HTR-8/SVneo (cell line): ENCODE measurements at regions not wholly inside any gene's neighbourhood (a gene's known extent, or its start where the extent isn't known, plus 50 kb on each side); places are given as distances from the start of the nearest gene placed in this dataset.

Experiments
- DNase-seq: peaks from one replicate; pipeline ENCODE4 v3.0.0; 2011; ENCODE audit warnings: low spot score, mixed read lengths; ENCODE audit not compliant: insufficient read length
- FAIRE-seq: peaks from 2 replicates; lab custom pipeline; 2011; peaks lifted over from hg19 to GRCh38; lab: Jason Lieb, UNC

DNA sequence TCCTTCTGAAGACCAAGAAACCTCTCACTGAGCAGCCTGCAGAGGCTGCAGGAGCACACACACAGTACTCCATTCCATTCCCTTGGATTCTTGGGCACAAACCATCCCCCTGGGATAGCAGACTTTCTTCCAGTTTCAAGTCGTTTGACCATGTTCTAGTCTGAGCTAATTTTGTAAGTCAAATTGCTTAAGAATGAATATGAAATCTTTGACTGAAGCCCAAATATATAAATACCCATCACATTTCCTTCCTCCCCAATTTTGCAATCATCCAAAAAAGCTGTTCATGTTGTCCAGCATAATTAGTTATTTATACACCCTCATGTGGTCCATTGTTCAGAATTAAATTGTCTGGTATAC, 231.2 kb upstream of the TPRG1 start:
- DNase-seq (no peak), FAIRE-seq (no peak)

- FAIRE-seq (no peak), DNase-seq (no peak)
These were observed 230.7 kb upstream of the TPRG1 start for GRCh38 chr3:188941103-188941502.

DNA sequence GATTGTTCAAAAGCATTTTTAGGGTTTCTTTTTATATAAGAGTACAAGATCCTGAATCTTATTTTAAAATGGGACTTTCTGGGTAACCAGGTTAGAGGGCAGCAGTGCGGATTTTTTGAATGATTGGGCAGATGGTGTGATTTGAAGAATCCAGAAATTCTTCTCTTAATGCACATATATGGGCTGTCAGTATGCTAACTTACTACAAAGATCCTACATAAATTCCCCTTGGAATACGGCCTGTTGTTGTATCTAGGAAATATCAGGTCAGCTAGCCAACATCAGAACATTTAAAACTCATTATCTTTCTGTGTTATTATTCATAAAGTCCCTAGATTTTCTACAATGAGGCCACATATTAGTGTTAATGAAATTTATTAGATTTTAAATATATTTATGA, 229.6 kb upstream of the TPRG1 start:
- no peak for FAIRE-seq
- DNase-seq, result no peak

DNA sequence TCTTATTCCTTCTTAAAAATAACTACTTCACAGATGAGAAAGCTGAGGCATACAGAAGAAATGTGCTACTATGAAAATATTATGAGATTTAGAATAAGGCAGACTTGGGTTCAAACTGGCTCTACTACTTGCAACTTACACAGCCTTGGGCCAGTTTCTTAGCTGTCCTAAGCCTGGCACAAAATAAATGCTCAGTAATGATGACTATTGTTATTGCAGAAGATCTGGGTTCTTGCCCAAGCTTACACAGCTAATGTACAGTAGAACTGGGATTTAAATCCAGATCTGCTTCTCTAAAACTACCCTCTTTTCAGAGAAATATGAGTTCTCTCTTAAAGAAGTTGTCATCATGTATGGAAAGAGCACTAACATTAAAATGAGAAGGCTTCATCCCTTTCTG, 228.2 kb upstream of the TPRG1 start:
- FAIRE-seq (no peak), DNase-seq (no peak)

- no peak for FAIRE-seq
- no peak for DNase-seq
These were observed 227.7 kb upstream of the TPRG1 start for GRCh38 chr3:188944108-188944507.

DNA sequence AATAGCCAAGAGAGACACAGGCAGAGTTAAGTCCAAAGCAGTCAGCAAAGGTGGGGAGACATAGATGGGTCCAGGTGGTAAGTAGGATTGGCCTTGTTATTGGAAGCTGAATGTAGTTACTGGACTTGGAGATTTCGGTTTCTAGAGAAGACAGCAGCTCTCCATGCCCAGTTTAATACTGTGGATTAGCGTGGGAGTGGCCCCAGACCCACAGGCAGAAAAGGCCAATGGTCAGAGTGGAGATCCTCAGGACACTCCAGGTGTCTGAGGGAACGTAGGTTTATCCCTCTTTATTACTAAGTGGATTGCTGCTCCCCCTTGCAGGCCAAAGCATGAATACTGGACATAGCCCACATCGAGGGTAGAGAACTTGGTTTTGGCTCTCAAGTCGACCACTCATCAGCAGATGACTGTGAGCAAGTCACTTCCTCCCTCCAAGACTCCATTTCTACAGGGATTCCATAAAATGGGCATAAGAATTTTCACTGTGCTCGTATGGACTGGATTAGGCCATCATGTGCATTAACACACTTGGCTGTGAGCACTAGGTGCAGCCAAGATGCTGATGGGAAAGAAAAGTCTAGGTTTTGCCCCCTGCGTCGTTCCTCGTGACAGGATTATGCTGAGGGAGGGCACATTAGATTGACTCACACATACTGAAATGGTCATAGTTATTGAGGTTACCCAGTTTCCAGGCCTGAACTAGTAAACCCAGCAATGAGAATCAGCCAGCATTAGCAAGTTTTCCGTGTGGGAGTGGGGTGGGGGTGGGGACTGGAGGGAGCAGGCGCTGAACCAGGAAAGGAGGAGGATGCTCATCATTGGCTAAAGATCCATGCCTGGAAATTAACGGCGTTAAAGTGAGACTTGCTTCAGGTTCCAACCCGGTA, 225.2 kb upstream of the TPRG1 start:
- no peak for FAIRE-seq
- no peak for DNase-seq

DNA sequence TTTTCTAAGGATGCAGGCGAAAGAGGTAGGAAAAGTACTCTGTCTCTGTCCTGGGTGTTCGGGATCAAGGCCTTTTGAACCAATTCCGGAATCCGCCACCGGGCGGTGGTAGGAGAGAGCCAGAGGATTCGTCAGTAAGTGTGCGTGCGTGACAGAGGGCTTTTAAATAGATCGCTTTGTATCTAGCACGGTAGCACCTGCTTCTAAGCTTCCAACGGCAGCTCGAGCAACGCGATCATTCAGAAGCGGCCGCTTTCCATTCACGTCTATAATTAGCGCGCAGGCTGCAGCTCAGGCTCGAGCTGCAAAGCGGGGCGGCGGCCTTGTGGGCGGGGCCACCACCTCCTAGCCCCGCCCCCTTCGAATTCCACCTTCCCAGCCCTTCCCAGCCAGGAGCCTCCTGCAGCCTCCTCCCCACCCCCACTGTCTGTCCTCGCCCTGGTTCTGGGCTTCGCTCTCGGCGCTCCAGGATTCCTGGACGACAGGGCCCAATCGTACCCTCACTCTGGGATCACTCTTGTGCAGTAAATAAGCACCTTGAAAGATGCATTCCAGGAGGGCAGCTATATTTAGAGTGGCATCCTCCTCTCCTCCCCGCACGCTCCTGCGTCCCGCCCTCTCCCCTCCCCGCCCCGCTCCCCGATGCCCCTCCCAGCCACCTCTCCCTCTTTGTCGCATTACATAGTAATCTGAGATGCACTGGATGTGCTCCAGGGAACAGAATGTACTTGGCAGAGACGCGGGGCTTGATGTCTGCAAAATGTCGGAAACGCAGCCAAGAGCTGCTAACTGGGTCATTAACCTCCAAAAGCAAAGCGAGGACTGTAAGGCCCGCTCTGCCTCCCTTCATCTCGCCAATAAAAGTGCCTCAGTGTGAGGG, 224.1 kb upstream of the TPRG1 start:
- FAIRE-seq (no peak), DNase-seq (peak; percentile 78)

DNA sequence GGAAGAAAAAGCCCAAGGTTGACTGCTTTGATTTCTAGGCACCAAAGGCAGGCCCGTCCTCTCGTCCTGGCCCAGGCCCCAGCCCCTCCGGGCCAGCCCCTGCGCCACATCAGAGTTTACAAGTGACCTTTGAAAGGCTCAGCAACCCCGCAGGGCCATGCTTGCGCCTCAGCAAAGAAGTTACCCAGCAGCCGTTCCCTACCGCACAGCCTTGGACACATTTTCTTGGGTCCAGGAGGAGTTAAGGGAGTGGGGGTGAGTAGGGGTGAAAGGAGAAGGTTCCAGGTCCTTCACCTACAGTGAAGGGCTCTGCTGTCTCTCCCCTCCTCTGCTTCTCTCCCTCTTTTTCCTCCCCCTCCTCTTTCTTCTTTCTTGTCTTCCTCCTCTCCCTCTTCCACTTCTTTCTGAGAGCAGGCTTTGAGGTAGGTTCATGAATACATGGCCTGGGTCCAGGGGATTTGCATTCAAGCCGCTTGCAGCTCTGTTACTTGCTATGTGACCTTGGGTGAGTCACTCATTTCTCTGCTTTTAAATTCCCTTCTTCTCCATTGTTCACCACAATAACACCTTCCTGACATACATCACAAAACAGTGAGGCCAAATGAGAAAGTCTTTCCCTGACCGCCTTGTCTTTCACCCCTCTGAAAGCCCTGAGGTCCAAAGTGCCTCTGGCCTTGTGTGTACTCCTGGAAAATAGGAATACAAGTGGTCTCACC, 223.3 kb upstream of the TPRG1 start:
- FAIRE-seq (no peak), DNase-seq (no peak)

- DNase-seq (no peak), FAIRE-seq (no peak)
These were observed 222.8 kb upstream of the TPRG1 start for GRCh38 chr3:188948997-188949389.

DNA sequence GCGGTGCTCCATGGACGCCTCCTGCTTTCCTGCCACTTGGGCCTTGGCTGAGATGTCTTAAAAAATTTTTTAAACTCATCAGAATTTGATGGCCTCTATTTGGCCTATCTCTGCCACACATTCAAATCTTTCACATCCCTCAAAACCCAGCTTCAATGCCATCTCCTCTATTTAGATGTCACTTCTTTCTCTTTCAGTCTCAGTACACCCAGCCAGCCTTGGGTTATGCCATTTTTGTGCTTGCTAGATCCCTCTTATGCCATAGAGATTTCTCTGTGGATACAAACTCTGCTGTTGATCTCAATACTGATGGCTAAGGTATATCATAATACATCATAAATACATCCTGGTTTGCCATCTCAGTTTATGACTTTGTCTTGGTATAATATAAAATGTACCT, 222.3 kb upstream of the TPRG1 start:
- no peak for DNase-seq
- FAIRE-seq, result no peak

GRCh38 chr3:188949996-188950395, 221.8 kb upstream of the TPRG1 start:
- no peak for FAIRE-seq
- no peak for DNase-seq

DNA sequence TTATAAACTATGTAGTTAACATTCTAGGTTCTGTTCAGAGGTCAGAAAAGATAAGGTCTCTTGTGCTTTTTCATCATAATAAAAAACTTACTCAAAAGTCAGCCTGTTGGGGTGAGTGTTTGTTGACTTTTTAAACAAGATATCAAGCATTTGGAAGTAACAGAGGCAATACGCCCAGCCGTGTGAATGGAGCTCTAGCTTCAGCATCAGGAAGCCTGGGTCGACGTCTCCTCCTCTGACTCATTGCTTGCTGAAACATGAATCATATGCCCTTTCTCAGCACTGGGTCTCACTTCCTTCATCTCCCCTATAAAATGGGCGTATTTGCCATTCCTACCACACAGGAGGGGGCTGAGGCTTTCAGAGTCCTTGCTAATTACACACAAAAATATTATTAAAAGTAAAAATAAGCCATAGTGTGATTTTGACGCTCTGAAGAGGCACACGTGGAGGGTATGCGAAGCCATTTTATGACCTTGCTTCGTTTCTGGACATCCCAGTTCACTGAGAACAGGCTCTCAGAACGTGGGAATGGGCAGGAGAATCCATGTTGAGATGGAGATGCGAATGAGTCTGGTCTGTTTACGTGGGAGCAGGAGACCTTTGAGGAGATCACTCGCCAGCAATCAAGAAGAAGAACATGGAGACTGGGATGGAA, 220.8 kb upstream of the TPRG1 start:
- DNase-seq, result peak; percentile 64
- peak; percentile 65 for FAIRE-seq

DNA sequence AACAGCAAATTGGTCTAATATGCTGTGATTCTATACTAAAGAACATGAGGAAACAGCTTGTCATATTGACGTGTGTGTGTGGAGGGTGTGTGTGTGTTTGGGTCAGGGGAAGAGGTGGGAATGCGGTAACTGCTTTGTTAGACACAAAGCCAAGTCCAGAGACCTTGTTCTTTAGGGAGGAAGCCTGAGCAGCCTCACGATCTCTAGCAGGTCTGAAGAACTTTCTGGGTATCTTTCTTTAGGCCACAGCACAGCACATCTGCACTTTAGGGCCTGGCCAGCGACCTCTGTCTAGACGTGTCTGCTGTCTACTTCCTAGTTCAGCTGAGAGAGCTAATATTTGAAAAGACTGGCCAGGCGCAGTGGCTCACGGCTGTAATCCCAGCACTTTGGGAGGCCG, 220.0 kb upstream of the TPRG1 start:
- DNase-seq, result no peak
- no peak for FAIRE-seq

GRCh38 chr3:188954590-188955208, 217.1 kb upstream of the TPRG1 start:
- peak; percentile 72 for DNase-seq
- peak; percentile 44 for FAIRE-seq

DNA sequence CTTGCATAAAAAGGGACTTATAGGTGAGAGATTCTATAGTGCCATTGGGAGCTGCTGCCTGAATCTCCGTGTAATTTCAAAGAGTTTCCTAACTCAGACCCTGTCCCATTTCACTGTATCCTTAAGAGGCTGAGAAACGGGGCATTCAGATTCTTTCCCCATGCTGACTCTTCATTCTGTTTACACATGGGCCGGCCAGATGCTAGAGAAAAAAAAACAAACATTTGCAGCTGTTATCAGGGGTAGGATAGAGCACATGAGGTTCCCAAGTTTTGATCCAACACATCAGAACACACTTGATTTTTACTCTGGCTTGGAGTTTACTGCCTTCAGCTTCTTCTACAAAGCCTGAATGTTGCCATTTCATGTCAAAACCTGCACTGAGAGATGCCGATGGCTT, 215.9 kb upstream of the TPRG1 start:
- DNase-seq (no peak), FAIRE-seq (no peak)

- DNase-seq (peak; percentile 45), FAIRE-seq (no peak)
These were observed 214.8 kb upstream of the TPRG1 start for GRCh38 chr3:188956839-188957489.

- DNase-seq, result no peak
- no peak for FAIRE-seq
These were observed 212.8 kb upstream of the TPRG1 start for GRCh38 chr3:188959013-188959412.

GRCh38 chr3:188962253-188963247, 209.2 kb upstream of the TPRG1 start:
- DNase-seq (no peak), FAIRE-seq (no peak)
